Effector CD4-positive, alpha-beta T cell (primary cell): ENCODE measurements at regions not wholly inside any gene's neighbourhood (a gene's known extent, or its start where the extent isn't known, plus 50 kb on each side); places are given as distances from the start of the nearest gene placed in this dataset.
"Not testable (repeated sequence)": the region's sequence is repeated elsewhere in the genome, so short reads cannot be mapped to it uniquely, and the experiment has no call there.

Experiments used
- DNase-seq: peaks from one replicate; pipeline ENCODE4 v3.0.0-alpha.2; 2020

- no peak for DNase-seq
Observed at GRCh38 chr14:106026026-106026425, 499.6 kb downstream of the TMEM121 start.

- DNase-seq: not testable (repeated sequence)
Observed at GRCh38 chr14:106027759-106028158, 501.4 kb downstream of the TMEM121 start.

- DNase-seq: no peak
Observed at GRCh38 chr14:106029959-106030358, 503.6 kb downstream of the TMEM121 start.

GRCh38 chr14:106037380-106037779 is 511.0 kb downstream of the TMEM121 start:
- DNase-seq: no peak

- no peak for DNase-seq
Observed at GRCh38 chr14:106038263-106038662, 511.9 kb downstream of the TMEM121 start.

GRCh38 chr14:106039400-106039799 is 513.0 kb downstream of the TMEM121 start:
- no peak for DNase-seq

- DNase-seq: no peak
Observed at GRCh38 chr14:106044515-106044914, 518.1 kb downstream of the TMEM121 start.

- DNase-seq: peak; percentile 72
Observed at GRCh38 chr14:106044949-106045596, 518.7 kb downstream of the TMEM121 start.

GRCh38 chr14:106051796-106052195 is 525.4 kb downstream of the TMEM121 start:
- DNase-seq: no peak

GRCh38 chr14:106055289-106055688 is 528.9 kb downstream of the TMEM121 start:
- no peak for DNase-seq

- DNase-seq: no peak
Observed at GRCh38 chr14:106058342-106058741, 532.0 kb downstream of the TMEM121 start.

GRCh38 chr14:106060276-106060975 is 534.0 kb downstream of the TMEM121 start:
- no peak for DNase-seq

- DNase-seq: peak; percentile 73
Observed at GRCh38 chr14:106061877-106062500, 535.6 kb downstream of the TMEM121 start.

GRCh38 chr14:106062502-106063272 is 536.3 kb downstream of the TMEM121 start:
- DNase-seq: no peak

GRCh38 chr14:106067935-106068334 is 541.6 kb downstream of the TMEM121 start:
- no peak for DNase-seq

- DNase-seq: no peak
Observed at GRCh38 chr14:106069804-106070625, 543.6 kb downstream of the TMEM121 start.

- DNase-seq: no peak
Observed at GRCh38 chr14:106080922-106081321, 554.5 kb downstream of the TMEM121 start.

- DNase-seq: not testable (repeated sequence)
Observed at GRCh38 chr14:106081721-106082120, 555.3 kb downstream of the TMEM121 start.

GRCh38 chr14:106083082-106083481 is 556.7 kb downstream of the TMEM121 start:
- no peak for DNase-seq

GRCh38 chr14:106087837-106088236 is 561.5 kb downstream of the TMEM121 start:
- DNase-seq: no peak

- DNase-seq: not testable (repeated sequence)
Observed at GRCh38 chr14:106088860-106089259, 562.5 kb downstream of the TMEM121 start.

GRCh38 chr14:106094654-106095189 is 568.3 kb downstream of the TMEM121 start:
- peak; percentile 56 for DNase-seq
